Astrocyte (in vitro differentiated cells and primary cell): ENCODE measurements at regions not wholly inside any gene's neighbourhood (a gene's known extent, or its start where the extent isn't known, plus 50 kb on each side); places are given as distances from the start of the nearest gene placed in this dataset.
"Not testable (repeated sequence)": the region's sequence is repeated elsewhere in the genome, so short reads cannot be mapped to it uniquely, and the experiment has no call there.

Source experiments
- DNase-seq: peaks from one replicate; pipeline ENCODE4 v3.0.0-alpha.2; 2010; ENCODE audit warnings: low read depth
- FAIRE-seq: peaks from 2 replicates; lab custom pipeline; 2011; peaks lifted over from hg19 to GRCh38; lab: Jason Lieb, UNC
- H2AFZ ChIP-seq: 2 replicates; pipeline ENCODE4 v1.6.0; 2012; ENCODE audit warnings: low read depth, low read length, inconsistent platforms
- H3K27ac ChIP-seq: 2 replicates; pipeline ENCODE4 v1.5.1; 2011; ENCODE audit warnings: low read depth, low read length, inconsistent platforms
- H3K27me3 ChIP-seq: 2 replicates; pipeline ENCODE4 v1.6.0; 2011; ENCODE audit warnings: low read length, inconsistent platforms; ENCODE audit not compliant: insufficient read depth
- H3K36me3 ChIP-seq: 2 replicates; pipeline ENCODE4 v1.5.1; 2011; ENCODE audit warnings: low read length, inconsistent platforms; ENCODE audit not compliant: insufficient read depth
- H3K4me1 ChIP-seq: 2 replicates; pipeline ENCODE4 v1.5.1; 2011; ENCODE audit warnings: low read length, inconsistent platforms; ENCODE audit not compliant: insufficient read depth
- H3K4me2 ChIP-seq: 2 replicates; pipeline ENCODE4 v1.6.0; 2012; ENCODE audit warnings: low read length, inconsistent platforms
- H3K4me3 ChIP-seq: 2 replicates; pipeline ENCODE4 v1.5.1; 2011; ENCODE audit warnings: low read depth, mild to moderate bottlenecking, low read length, inconsistent platforms; ENCODE audit not compliant: insufficient read depth
- H3K79me2 ChIP-seq: 2 replicates; pipeline ENCODE4 v1.6.0; 2012; ENCODE audit warnings: mild to moderate bottlenecking, low read length, inconsistent platforms; ENCODE audit not compliant: insufficient read depth
- H3K9ac ChIP-seq: 2 replicates; pipeline ENCODE4 v1.6.0; 2012; ENCODE audit warnings: mild to moderate bottlenecking, low read length, inconsistent platforms
- H3K9me3 ChIP-seq: 2 replicates; pipeline ENCODE4 v1.5.1; 2012; ENCODE audit warnings: low read depth, mild to moderate bottlenecking, low read length, inconsistent platforms; ENCODE audit not compliant: insufficient read depth
- H4K20me1 ChIP-seq: 2 replicates; pipeline ENCODE4 v1.6.0; 2012; ENCODE audit warnings: low read length, inconsistent platforms; ENCODE audit not compliant: insufficient read depth
- H3K27ac Mint-ChIP-seq: one replicate; pipeline ENCODE4 v1.8.0; 2021; ENCODE audit warnings: mild to moderate bottlenecking, mixed read lengths; ENCODE audit not compliant: unreplicated experiment
- H3K27me3 Mint-ChIP-seq: one replicate; pipeline ENCODE4 v1.8.0; 2021; ENCODE audit warnings: low read depth, mixed read lengths; ENCODE audit not compliant: unreplicated experiment
- H3K36me3 Mint-ChIP-seq: one replicate; pipeline ENCODE4 v1.8.0; 2021; ENCODE audit warnings: low read depth, mixed read lengths; ENCODE audit not compliant: unreplicated experiment
- H3K4me1 Mint-ChIP-seq: one replicate; pipeline ENCODE4 v1.8.0; 2021; ENCODE audit warnings: low read depth, mixed read lengths; ENCODE audit not compliant: unreplicated experiment
- H3K4me3 Mint-ChIP-seq: one replicate; pipeline ENCODE4 v1.8.0; 2021; ENCODE audit warnings: mild to moderate bottlenecking, moderate library complexity, mixed read lengths; ENCODE audit not compliant: unreplicated experiment
- H3K9me3 Mint-ChIP-seq: one replicate; pipeline ENCODE4 v1.8.0; 2021; ENCODE audit warnings: mild to moderate bottlenecking, mixed read lengths; ENCODE audit not compliant: unreplicated experiment
- CTCF ChIP-seq: IDR thresholded peaks from 2 replicates; pipeline ENCODE4 v1.5.1; 2011; ENCODE audit warnings: low read depth, mild to moderate bottlenecking, inconsistent platforms, low read length, moderate library complexity; ENCODE audit not compliant: insufficient read depth
- EZH2 ChIP-seq: IDR thresholded peaks from 2 replicates; pipeline ENCODE4 v1.6.1; 2012; ENCODE audit warnings: mild to moderate bottlenecking, low read length, inconsistent platforms; ENCODE audit not compliant: insufficient read depth

GRCh38 chr17:16873174-16874035, 98.5 kb downstream of the TNFRSF13B start:
- Histone ChIP-seq H3K4me1 (no peaks in the 10 kb centered on the region), H3K4me3 (no peak overlapping the region), H3K4me2 (no peak overlapping the region), H3K27ac (no peak overlapping the region), H3K27me3 (no peaks in the 10 kb centered on the region), H3K79me2 (no peaks in the 10 kb centered on the region), H3K9ac (no peak overlapping the region), H4K20me1 (no peaks in the 10 kb centered on the region), H3K9me3 (no peaks in the 10 kb centered on the region), H3K36me3 (no peaks in the 10 kb centered on the region), H2AFZ (no peak overlapping the region)
- peaks cover 1% of the 10 kb centered on the region for H3K36me3 Mint-ChIP-seq
- H3K4me3 Mint-ChIP-seq: no peak overlapping the region
- FAIRE-seq: no peak
- no peak overlapping the region for H3K27ac Mint-ChIP-seq
- DNase-seq: no peak
- TF ChIP-seq EZH2 (no peak), CTCF (peak; percentile 29)
- H3K4me1 Mint-ChIP-seq: no peaks in the 10 kb centered on the region
- H3K27me3 Mint-ChIP-seq: peaks cover 30% of the 10 kb centered on the region
- no peaks in the 10 kb centered on the region for H3K9me3 Mint-ChIP-seq

- no peaks in the 10 kb centered on the region for H3K4me1 ChIP-seq
- H3K36me3 ChIP-seq: no peaks in the 10 kb centered on the region
- no peak overlapping the region for H3K4me2 ChIP-seq
- Mint-ChIP-seq H3K9me3 (no peaks in the 10 kb centered on the region), H3K36me3 (peaks cover 1% of the 10 kb centered on the region), H3K27me3 (peaks cover 29% of the 10 kb centered on the region), H3K4me1 (no peaks in the 10 kb centered on the region), H3K4me3 (no peak overlapping the region), H3K27ac (peak overlapping the region; percentile 58)
- H3K27me3 ChIP-seq: no peaks in the 10 kb centered on the region
- no peaks in the 10 kb centered on the region for H3K79me2 ChIP-seq
- FAIRE-seq (no peak), DNase-seq (no peak)
- no peak overlapping the region for H2AFZ ChIP-seq
- H3K9me3 ChIP-seq: no peaks in the 10 kb centered on the region
- H3K4me3 ChIP-seq: no peak overlapping the region
- H4K20me1 ChIP-seq: no peaks in the 10 kb centered on the region
- no peak overlapping the region for H3K9ac ChIP-seq
- TF ChIP-seq CTCF (no peak), EZH2 (no peak)
- no peak overlapping the region for H3K27ac ChIP-seq
Observed at GRCh38 chr17:16872351-16873173, 99.4 kb downstream of the TNFRSF13B start.

DNA sequence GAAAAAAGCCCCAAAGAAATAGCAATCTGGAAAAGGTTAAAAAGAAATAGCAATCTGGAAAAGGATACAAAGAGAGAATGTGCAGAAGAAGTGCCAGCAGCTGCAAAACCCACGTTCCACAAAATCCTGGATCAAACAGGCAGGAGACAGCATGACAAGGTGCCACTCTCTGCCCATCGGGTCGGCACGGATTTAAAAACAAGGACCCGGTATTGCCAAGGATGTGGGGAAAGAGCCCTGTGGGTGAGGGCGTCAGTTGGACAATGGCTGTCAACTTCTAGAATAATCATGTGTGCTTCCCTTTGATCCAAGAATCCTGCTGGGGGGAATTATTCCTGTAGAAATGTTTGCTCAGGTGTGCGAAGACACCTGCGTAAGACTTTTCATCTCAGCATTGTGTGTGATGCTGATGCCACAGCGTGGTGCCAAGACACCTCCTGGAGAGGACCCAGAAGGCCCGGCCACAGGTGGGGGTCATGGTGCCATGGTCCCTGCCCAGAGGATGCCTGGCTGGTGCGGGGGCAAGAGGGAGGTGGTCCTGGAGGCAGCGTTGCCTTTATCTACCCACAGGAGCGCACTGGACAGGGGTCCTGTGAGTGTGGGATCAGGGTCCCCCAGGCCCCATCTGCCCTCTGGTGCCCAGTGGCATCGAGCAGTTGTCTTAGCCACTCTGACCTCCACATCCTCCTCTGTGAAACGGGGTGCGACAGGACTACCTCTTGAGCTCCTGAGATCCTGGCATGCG, 100.3 kb downstream of the TNFRSF13B start:
- not testable (repeated sequence) for H3K27me3 ChIP-seq, H3K9me3 ChIP-seq, H3K9ac ChIP-seq, H3K4me1 Mint-ChIP-seq, FAIRE-seq, H4K20me1 ChIP-seq, DNase-seq, H3K4me3 Mint-ChIP-seq, H3K36me3 ChIP-seq, H3K9me3 Mint-ChIP-seq, H3K27ac Mint-ChIP-seq, H3K36me3 Mint-ChIP-seq, H3K79me2 ChIP-seq, H3K4me3 ChIP-seq, H3K27ac ChIP-seq, H3K4me1 ChIP-seq, H2AFZ ChIP-seq, H3K4me2 ChIP-seq
- H3K27me3 Mint-ChIP-seq: peaks cover 27% of the 10 kb centered on the region
